ENCODE measurements at regions not wholly inside any gene's neighbourhood (a gene's known extent, or its start where the extent isn't known, plus 50 kb on each side); places are given as distances from the start of the nearest gene placed in this dataset.

GRCh38 chr18:65227970-65228369 is 522.8 kb upstream of the CDH7 start:
- TF ChIP-seq MXI1 (conservative IDR thresholded peaks at IDR 0.05; ENCODE audit: poor library complexity, severe bottlenecking): no peak
- no peak for TF ChIP-seq EZH2 (IDR thresholded peaks at IDR 0.05; ENCODE audit: borderline replicate concordance, insufficient read depth, low read length, poor library complexity, severe bottlenecking)
- no peak for TF ChIP-seq SMC3 (conservative IDR thresholded peaks at IDR 0.05; ENCODE audit: poor library complexity)
- TF ChIP-seq, protein P1, sequence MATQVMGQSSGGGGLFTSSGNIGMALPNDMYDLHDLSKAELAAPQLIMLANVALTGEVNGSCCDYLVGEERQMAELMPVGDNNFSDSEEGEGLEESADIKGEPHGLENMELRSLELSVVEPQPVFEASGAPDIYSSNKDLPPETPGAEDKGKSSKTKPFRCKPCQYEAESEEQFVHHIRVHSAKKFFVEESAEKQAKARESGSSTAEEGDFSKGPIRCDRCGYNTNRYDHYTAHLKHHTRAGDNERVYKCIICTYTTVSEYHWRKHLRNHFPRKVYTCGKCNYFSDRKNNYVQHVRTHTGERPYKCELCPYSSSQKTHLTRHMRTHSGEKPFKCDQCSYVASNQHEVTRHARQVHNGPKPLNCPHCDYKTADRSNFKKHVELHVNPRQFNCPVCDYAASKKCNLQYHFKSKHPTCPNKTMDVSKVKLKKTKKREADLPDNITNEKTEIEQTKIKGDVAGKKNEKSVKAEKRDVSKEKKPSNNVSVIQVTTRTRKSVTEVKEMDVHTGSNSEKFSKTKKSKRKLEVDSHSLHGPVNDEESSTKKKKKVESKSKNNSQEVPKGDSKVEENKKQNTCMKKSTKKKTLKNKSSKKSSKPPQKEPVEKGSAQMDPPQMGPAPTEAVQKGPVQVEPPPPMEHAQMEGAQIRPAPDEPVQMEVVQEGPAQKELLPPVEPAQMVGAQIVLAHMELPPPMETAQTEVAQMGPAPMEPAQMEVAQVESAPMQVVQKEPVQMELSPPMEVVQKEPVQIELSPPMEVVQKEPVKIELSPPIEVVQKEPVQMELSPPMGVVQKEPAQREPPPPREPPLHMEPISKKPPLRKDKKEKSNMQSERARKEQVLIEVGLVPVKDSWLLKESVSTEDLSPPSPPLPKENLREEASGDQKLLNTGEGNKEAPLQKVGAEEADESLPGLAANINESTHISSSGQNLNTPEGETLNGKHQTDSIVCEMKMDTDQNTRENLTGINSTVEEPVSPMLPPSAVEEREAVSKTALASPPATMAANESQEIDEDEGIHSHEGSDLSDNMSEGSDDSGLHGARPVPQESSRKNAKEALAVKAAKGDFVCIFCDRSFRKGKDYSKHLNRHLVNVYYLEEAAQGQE (IDR thresholded peaks at IDR 0.05; ENCODE audit: borderline replicate concordance): no peak
- TF ChIP-seq, protein P2, sequence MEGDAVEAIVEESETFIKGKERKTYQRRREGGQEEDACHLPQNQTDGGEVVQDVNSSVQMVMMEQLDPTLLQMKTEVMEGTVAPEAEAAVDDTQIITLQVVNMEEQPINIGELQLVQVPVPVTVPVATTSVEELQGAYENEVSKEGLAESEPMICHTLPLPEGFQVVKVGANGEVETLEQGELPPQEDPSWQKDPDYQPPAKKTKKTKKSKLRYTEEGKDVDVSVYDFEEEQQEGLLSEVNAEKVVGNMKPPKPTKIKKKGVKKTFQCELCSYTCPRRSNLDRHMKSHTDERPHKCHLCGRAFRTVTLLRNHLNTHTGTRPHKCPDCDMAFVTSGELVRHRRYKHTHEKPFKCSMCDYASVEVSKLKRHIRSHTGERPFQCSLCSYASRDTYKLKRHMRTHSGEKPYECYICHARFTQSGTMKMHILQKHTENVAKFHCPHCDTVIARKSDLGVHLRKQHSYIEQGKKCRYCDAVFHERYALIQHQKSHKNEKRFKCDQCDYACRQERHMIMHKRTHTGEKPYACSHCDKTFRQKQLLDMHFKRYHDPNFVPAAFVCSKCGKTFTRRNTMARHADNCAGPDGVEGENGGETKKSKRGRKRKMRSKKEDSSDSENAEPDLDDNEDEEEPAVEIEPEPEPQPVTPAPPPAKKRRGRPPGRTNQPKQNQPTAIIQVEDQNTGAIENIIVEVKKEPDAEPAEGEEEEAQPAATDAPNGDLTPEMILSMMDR (IDR thresholded peaks at IDR 0.05; ENCODE audit: poor library complexity, severe bottlenecking): no peak
- TF ChIP-seq EP300 (conservative IDR thresholded peaks at IDR 0.05; ENCODE audit: poor library complexity, severe bottlenecking): no peak
- TF ChIP-seq RAD21 (conservative IDR thresholded peaks at IDR 0.05): no peak
- no peak for TF ChIP-seq TAF1 (IDR thresholded peaks at IDR 0.05; ENCODE audit: low read depth)
- TF ChIP-seq POLR2AphosphoS5 (IDR thresholded peaks at IDR 0.05): no peak
- Histone ChIP-seq H3K9me3 (ENCODE audit: low read length) (no peaks in the 10 kb centered on the region), H3K27ac (ENCODE audit: low read length) (no peak overlapping the region), H3K4me3 (ENCODE audit: low read length) (no peak overlapping the region), H4K20me1 (ENCODE audit: insufficient read depth) (no peaks in the 10 kb centered on the region), H3K27me3 (ENCODE audit: insufficient read depth, low read depth, low read length) (no peaks in the 10 kb centered on the region), H3K9ac (ENCODE audit: low read length) (no peak overlapping the region), H3K36me3 (ENCODE audit: insufficient read depth, low read length) (no peaks in the 10 kb centered on the region), H3K9me2 (ENCODE audit: insufficient read depth, low read length) (no peaks in the 10 kb centered on the region), H3K79me2 (replicated peaks; ENCODE audit: insufficient read depth, low read length) (no peaks in the 10 kb centered on the region), H2AFZ (ENCODE audit: low read depth, low read length) (no peak overlapping the region), H3F3A (ENCODE audit: insufficient read depth, low read length, poor library complexity, severe bottlenecking) (no peaks in the 10 kb centered on the region), H3K4me2 (ENCODE audit: low read length) (no peak overlapping the region)

- no peaks in the 10 kb centered on the region for H3K79me2 ChIP-seq (replicated peaks; ENCODE audit: insufficient read depth, low read length)
- H3K27me3 ChIP-seq (ENCODE audit: insufficient read depth, low read depth, low read length): no peaks in the 10 kb centered on the region
- H3K9me3 ChIP-seq (ENCODE audit: low read length): no peaks in the 10 kb centered on the region
- no peak overlapping the region for H3K9ac ChIP-seq (ENCODE audit: low read length)
- no peak overlapping the region for H3K27ac ChIP-seq (ENCODE audit: low read length)
- no peaks in the 10 kb centered on the region for H3K36me3 ChIP-seq (ENCODE audit: insufficient read depth, low read length)
- no peak overlapping the region for H3K4me2 ChIP-seq (ENCODE audit: low read length)
- H3K4me3 ChIP-seq (ENCODE audit: low read length): no peak overlapping the region
- no peaks in the 10 kb centered on the region for H3F3A ChIP-seq (ENCODE audit: insufficient read depth, low read length, poor library complexity, severe bottlenecking)
- no peaks in the 10 kb centered on the region for H3K9me2 ChIP-seq (ENCODE audit: insufficient read depth, low read length)
- TF ChIP-seq MXI1 (conservative IDR thresholded peaks at IDR 0.05; ENCODE audit: poor library complexity, severe bottlenecking) (no peak), TAF1 (IDR thresholded peaks at IDR 0.05; ENCODE audit: low read depth) (no peak), RAD21 (conservative IDR thresholded peaks at IDR 0.05) (no peak), POLR2AphosphoS5 (IDR thresholded peaks at IDR 0.05) (no peak)
- TF ChIP-seq, protein P1 (IDR thresholded peaks at IDR 0.05; ENCODE audit: borderline replicate concordance): no peak
- H4K20me1 ChIP-seq (ENCODE audit: insufficient read depth): no peaks in the 10 kb centered on the region
- no peak overlapping the region for H2AFZ ChIP-seq (ENCODE audit: low read depth, low read length)
Measured at GRCh38 chr18:65221736-65222135, 529.1 kb upstream of the CDH7 start.

All from neural cell (in vitro differentiated cells).